ENCODE measurements at regions not wholly inside any gene's neighbourhood (a gene's known extent, or its start where the extent isn't known, plus 50 kb on each side); places are given as distances from the start of the nearest gene placed in this dataset.

DNA sequence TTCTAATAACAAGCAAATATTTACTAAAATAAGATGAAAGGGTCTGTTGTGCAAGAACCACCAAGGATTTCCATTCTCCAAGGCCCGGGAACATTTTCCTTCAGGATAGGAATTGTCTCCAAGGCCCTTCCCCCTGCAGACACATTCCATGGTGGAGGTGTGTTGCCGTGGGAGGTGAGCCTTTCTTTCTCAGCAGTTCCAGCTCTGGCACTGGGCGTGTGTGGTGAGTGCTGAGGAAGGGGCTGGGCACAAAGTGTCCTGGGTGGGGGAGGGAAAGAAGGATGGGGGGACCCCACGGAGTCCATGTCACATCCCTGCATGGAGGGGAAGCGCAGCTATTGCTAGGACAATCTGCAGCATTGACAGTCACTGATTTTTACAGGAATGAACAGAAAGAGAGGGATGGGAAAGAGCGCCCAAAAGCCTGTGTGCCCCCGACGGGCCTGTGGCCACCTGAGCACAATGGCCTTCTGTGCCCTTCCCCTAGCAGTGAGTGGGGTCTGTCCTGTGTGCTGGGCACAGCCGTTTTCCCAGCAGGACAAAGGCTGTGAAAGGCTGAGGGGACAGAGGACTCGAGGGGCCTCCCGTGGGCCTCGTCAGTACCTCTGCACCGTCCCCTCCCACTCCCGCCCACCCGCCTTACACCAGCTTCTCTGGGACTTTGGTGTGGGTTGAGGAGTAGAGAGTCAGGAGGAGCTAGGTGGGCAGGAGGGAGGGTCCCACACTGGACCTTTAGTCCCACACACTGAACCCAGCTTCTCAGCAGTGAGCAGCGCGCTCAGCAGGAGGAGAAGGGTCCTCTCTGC lies 79.8 kb downstream of the PTGR3 start:
- no peak overlapping the region for H3K9ac ChIP-seq (ENCODE audit: insufficient read length)
- no peaks in the 10 kb centered on the region for H3K9me3 ChIP-seq (ENCODE audit: low read depth, low read length)

DNA sequence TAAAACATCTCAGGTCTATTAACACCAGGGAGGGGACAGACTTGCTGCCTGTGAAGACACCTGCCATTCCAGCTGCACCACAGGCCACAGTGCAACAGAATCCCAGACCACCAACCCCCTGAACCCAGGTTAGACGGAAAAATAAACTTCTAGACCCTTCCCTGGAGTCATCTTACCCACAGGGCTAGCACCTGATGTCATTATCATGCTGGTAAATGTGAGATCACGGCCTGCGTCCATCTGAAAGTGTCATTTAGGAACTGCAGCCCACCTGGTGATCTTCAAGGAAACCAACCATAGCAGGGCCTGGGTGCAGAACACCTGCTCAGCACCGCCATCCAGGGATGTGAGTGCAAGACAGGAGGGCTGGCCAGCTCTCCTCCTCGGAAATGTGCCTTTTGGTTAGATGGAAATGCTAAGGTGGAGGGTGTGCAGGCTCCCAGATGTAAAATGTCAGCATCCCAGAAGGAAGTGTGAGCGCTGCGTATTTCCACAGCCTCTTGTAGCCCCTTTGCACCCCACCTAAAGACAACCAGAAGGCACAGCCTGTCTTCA lies 80.8 kb downstream of the PTGR3 start:
- H3K4me3 ChIP-seq: no peak overlapping the region
- H3K36me3 ChIP-seq (ENCODE audit: insufficient read depth, low read length): no peaks in the 10 kb centered on the region
- H3K9me3 ChIP-seq (ENCODE audit: low read depth, low read length): no peaks in the 10 kb centered on the region
- no peak overlapping the region for H3K27ac ChIP-seq
- no peak for TF ChIP-seq POLR2AphosphoS5 (IDR thresholded peaks at IDR 0.05; ENCODE audit: borderline replicate concordance, low read depth, low read length)
- TF ChIP-seq EZH2 (IDR thresholded peaks at IDR 0.05): no peak
- no peak for TF ChIP-seq FOXP2 (optimal IDR thresholded peaks at IDR 0.05; ENCODE audit: control extremely low read depth, extremely low read length, insufficient read depth)
- no peak overlapping the region for H3K9ac ChIP-seq (ENCODE audit: insufficient read length)
- no peak for DNase-seq (ENCODE audit: low read depth, low spot score)

More for the DNA sequence above, 79.8 kb downstream of the PTGR3 start:
- Histone ChIP-seq H3K27ac (no peak overlapping the region), H3K4me3 (no peak overlapping the region), H3K36me3 (ENCODE audit: insufficient read depth, low read length) (no peaks in the 10 kb centered on the region)
- TF ChIP-seq FOXP2 (optimal IDR thresholded peaks at IDR 0.05; ENCODE audit: control extremely low read depth, extremely low read length, insufficient read depth) (no peak), EZH2 (IDR thresholded peaks at IDR 0.05) (no peak), POLR2AphosphoS5 (IDR thresholded peaks at IDR 0.05; ENCODE audit: borderline replicate concordance, low read depth, low read length) (no peak)
- DNase-seq (ENCODE audit: low read depth, low spot score): no peak

- TF ChIP-seq FOXP2 (optimal IDR thresholded peaks at IDR 0.05; ENCODE audit: control extremely low read depth, extremely low read length, insufficient read depth) (no peak), EZH2 (IDR thresholded peaks at IDR 0.05) (no peak), POLR2AphosphoS5 (IDR thresholded peaks at IDR 0.05; ENCODE audit: borderline replicate concordance, low read depth, low read length) (no peak)
- Histone ChIP-seq H3K4me3 (no peak overlapping the region), H3K36me3 (ENCODE audit: insufficient read depth, low read length) (no peaks in the 10 kb centered on the region), H3K27ac (no peak overlapping the region), H3K9me3 (ENCODE audit: low read depth, low read length) (no peaks in the 10 kb centered on the region), H3K9ac (ENCODE audit: insufficient read length) (no peak overlapping the region)
- DNase-seq (ENCODE audit: low read depth, low spot score): no peak
Observed at GRCh38 chr18:75127143-75128021, 81.6 kb downstream of the PTGR3 start.

DNA sequence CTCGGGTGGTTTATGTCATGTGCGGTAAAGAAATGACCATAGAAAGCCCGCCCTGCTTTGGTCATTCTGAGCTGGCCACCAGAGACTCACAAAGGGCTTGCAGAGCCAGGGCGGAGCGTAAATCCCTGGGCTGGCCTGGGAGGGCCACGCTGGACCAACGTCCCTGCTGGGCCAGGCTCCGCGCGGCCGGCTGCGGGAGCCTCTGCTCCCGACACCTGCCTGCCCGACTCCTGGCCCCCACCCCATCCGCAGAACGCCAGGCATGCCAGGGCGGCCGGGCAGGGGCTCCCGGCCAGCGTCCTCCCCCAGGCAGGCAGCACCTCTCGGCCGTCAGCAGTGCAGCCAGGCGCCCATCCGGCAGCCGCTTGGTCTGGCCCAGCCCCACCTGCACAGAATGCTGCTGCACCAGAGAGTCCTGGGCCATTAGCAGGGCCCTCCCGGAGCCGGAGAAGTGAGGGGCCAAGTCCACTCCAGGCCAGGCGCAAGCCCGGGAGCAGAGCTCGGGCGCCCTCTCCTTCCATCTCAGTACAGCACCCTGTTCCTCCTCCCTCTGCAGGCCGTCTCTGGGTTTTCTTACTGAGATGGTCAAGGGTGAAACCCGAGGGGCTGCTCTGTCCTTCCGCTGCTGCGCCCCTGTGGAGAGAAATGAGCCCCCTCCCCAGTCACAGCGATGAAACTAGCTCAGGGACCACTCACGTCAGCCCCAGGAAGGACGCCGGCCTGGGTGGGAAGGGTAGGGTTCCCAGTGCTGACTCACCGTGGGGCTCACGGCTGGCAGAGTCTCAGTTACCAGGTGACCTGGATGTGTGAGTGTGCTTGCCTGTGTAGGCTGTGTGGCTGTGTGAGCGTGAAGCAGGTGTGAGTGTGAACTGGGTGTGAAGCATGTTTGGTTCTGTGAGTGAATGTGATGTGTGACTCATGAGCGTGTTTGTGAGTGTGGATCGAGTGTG lies 83.3 kb downstream of the PTGR3 start:
- no peaks in the 10 kb centered on the region for H3K36me3 ChIP-seq (ENCODE audit: insufficient read depth, low read length)
- no peak overlapping the region for H3K9ac ChIP-seq (ENCODE audit: insufficient read length)
- H3K27ac ChIP-seq: no peak overlapping the region
- no peaks in the 10 kb centered on the region for H3K9me3 ChIP-seq (ENCODE audit: low read depth, low read length)
- no peak overlapping the region for H3K4me3 ChIP-seq
- TF ChIP-seq POLR2AphosphoS5 (IDR thresholded peaks at IDR 0.05; ENCODE audit: borderline replicate concordance, low read depth, low read length): no peak
- TF ChIP-seq EZH2 (IDR thresholded peaks at IDR 0.05): no peak
- TF ChIP-seq FOXP2 (optimal IDR thresholded peaks at IDR 0.05; ENCODE audit: control extremely low read depth, extremely low read length, insufficient read depth): no peak
- DNase-seq (ENCODE audit: low read depth, low spot score): no peak

- Histone ChIP-seq H3K9ac (ENCODE audit: insufficient read length) (no peak overlapping the region), H3K4me3 (no peak overlapping the region), H3K9me3 (ENCODE audit: low read depth, low read length) (no peaks in the 10 kb centered on the region), H3K36me3 (ENCODE audit: insufficient read depth, low read length) (no peaks in the 10 kb centered on the region), H3K27ac (no peak overlapping the region)
- DNase-seq (ENCODE audit: low read depth, low spot score): no peak
- no peak for TF ChIP-seq EZH2 (IDR thresholded peaks at IDR 0.05)
- TF ChIP-seq FOXP2 (optimal IDR thresholded peaks at IDR 0.05; ENCODE audit: control extremely low read depth, extremely low read length, insufficient read depth): no peak
- no peak for TF ChIP-seq POLR2AphosphoS5 (IDR thresholded peaks at IDR 0.05; ENCODE audit: borderline replicate concordance, low read depth, low read length)
Observed at GRCh38 chr18:75124991-75125381, 84.0 kb downstream of the PTGR3 start.

GRCh38 chr18:75124551-75124950 lies 84.4 kb downstream of the PTGR3 start:
- DNase-seq (ENCODE audit: low read depth, low spot score): no peak
- Histone ChIP-seq H3K9ac (ENCODE audit: insufficient read length) (no peak overlapping the region), H3K27ac (no peak overlapping the region), H3K4me3 (no peak overlapping the region), H3K36me3 (ENCODE audit: insufficient read depth, low read length) (no peaks in the 10 kb centered on the region), H3K9me3 (ENCODE audit: low read depth, low read length) (no peaks in the 10 kb centered on the region)
- TF ChIP-seq POLR2AphosphoS5 (IDR thresholded peaks at IDR 0.05; ENCODE audit: borderline replicate concordance, low read depth, low read length) (no peak), EZH2 (IDR thresholded peaks at IDR 0.05) (no peak), FOXP2 (optimal IDR thresholded peaks at IDR 0.05; ENCODE audit: control extremely low read depth, extremely low read length, insufficient read depth) (no peak)

DNA sequence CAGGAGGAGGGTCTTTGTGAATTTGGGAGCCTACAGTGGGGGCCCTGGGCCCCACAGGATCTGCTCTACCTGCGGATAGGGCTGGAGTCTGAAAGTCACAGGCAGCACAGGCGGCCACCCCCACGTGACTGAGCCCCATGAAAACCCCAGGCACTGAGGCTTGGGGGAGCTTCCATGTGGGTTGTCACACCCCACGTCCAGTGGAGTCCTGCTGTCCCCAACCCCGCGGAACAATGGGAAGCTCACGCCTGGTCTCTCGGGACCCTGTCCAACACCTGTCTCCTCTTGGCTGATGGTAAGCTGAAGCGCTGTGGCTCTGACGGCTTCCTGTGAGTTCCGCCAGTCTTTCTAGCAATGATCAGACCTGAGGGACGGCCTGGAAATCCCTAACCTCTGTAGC lies 85.8 kb downstream of the PTGR3 start:
- no peaks in the 10 kb centered on the region for H3K9me3 ChIP-seq (ENCODE audit: low read depth, low read length)
- no peak for DNase-seq (ENCODE audit: low read depth, low spot score)
- H3K4me3 ChIP-seq: no peak overlapping the region
- H3K27ac ChIP-seq: no peak overlapping the region
- H3K36me3 ChIP-seq (ENCODE audit: insufficient read depth, low read length): no peaks in the 10 kb centered on the region
- no peak for TF ChIP-seq EZH2 (IDR thresholded peaks at IDR 0.05)
- TF ChIP-seq FOXP2 (optimal IDR thresholded peaks at IDR 0.05; ENCODE audit: control extremely low read depth, extremely low read length, insufficient read depth): no peak
- no peak for TF ChIP-seq POLR2AphosphoS5 (IDR thresholded peaks at IDR 0.05; ENCODE audit: borderline replicate concordance, low read depth, low read length)
- no peak overlapping the region for H3K9ac ChIP-seq (ENCODE audit: insufficient read length)
